Smooth muscle cell (in vitro differentiated cells): ENCODE measurements at regions not wholly inside any gene's neighbourhood (a gene's known extent, or its start where the extent isn't known, plus 50 kb on each side); places are given as distances from the start of the nearest gene placed in this dataset.
"Not testable (repeated sequence)": the region's sequence is repeated elsewhere in the genome, so short reads cannot be mapped to it uniquely, and the experiment has no call there.

Experiments
- DNase-seq: peaks from one replicate; lab custom pipeline; 2025; ENCODE audit not compliant: unreplicated experiment; lab: John Stamatoyannopoulos, UW
- H2AFZ ChIP-seq: fragments of 200-600 bp; sonication (generic); 2 replicates; pipeline ENCODE4 v1.6.0; 2016; ENCODE audit warnings: antibody characterized with exemption, low read depth, mild to moderate bottlenecking
- H3F3A ChIP-seq: fragments of 200-600 bp; sonication (generic); 2 replicates; pipeline ENCODE4 v1.6.0; 2017; ENCODE audit warnings: antibody characterized with exemption, low read depth
- H3K27ac ChIP-seq: fragments of 200-600 bp; sonication (generic); 2 replicates; pipeline ENCODE4 v1.5.1; 2016; ENCODE audit warnings: low read depth, mild to moderate bottlenecking
- H3K27me3 ChIP-seq: fragments of 200-600 bp; sonication (generic); 2 replicates; pipeline ENCODE4 v1.6.1; 2016; ENCODE audit warnings: low read depth, mild to moderate bottlenecking
- H3K36me3 ChIP-seq: fragments of 200-600 bp; sonication (generic); 2 replicates; pipeline ENCODE4 v1.5.1; 2016; ENCODE audit warnings: low read depth
- H3K4me1 ChIP-seq: fragments of 200-600 bp; sonication (generic); 2 replicates; pipeline ENCODE4 v1.5.1; 2016; ENCODE audit warnings: low read depth
- H3K4me2 ChIP-seq: fragments of 200-600 bp; sonication (generic); 2 replicates; pipeline ENCODE4 v1.6.0; 2016; ENCODE audit warnings: mild to moderate bottlenecking
- H3K4me3 ChIP-seq: fragments of 200-600 bp; sonication (generic); 2 replicates; pipeline ENCODE4 v1.5.1; 2016; ENCODE audit warnings: mild to moderate bottlenecking
- H3K79me2 ChIP-seq: fragments of 200-600 bp; sonication (generic); 2 replicates; pipeline ENCODE4 v1.6.0; 2016; ENCODE audit warnings: low read depth, mild to moderate bottlenecking
- H3K9ac ChIP-seq: fragments of 200-600 bp; sonication (generic); 2 replicates; pipeline ENCODE4 v1.6.0; 2016; ENCODE audit warnings: low read depth
- H3K9me3 ChIP-seq: fragments of 200-600 bp; sonication (generic); replicated peaks from 2 replicates; pipeline ENCODE4 v1.5.1; 2016; ENCODE audit warnings: low read depth
- H4K20me1 ChIP-seq: fragments of 200-600 bp; sonication (generic); 2 replicates; pipeline ENCODE4 v1.6.0; 2016; ENCODE audit warnings: low read depth
- CTCF ChIP-seq: fragments of 200-600 bp; sonication (generic); IDR thresholded peaks from 2 replicates; pipeline ENCODE4 v1.5.1; 2017; ENCODE audit warnings: borderline replicate concordance, mild to moderate bottlenecking, antibody characterized with exemption; ENCODE audit not compliant: insufficient read depth, poor library complexity, severe bottlenecking
- WGBS: methylation state at CpG from one replicate; pipeline ENCODE4 v1.1.7; 2016; ENCODE audit warnings: low lambda C conversion rate; 5-methylcytosine and 5-hydroxymethylcytosine counted together

GRCh38 chr18:68394705-68395104, 320.2 kb downstream of the TMX3 start:
- Histone ChIP-seq H3K4me1 (no peaks in the 10 kb centered on the region), H3K79me2 (no peaks in the 10 kb centered on the region), H3K4me3 (no peak overlapping the region), H3K27ac (no peak overlapping the region), H4K20me1 (no peaks in the 10 kb centered on the region), H3K27me3 (no peaks in the 10 kb centered on the region), H3K9ac (no peak overlapping the region), H2AFZ (no peak overlapping the region), H3F3A (no peaks in the 10 kb centered on the region), H3K9me3 (no peaks in the 10 kb centered on the region), H3K36me3 (no peaks in the 10 kb centered on the region), H3K4me2 (no peak overlapping the region)
- DNase-seq, result no peak
- WGBS, result 57% methylated on average over 4 of the region's 4 CpGs
- TF ChIP-seq CTCF, result no peak

GRCh38 chr18:68391801-68392200, 323.1 kb downstream of the TMX3 start:
- no peaks in the 10 kb centered on the region for H3F3A ChIP-seq
- DNase-seq, result no peak
- H3K4me2 ChIP-seq, result peak overlapping the region; percentile 10
- no peaks in the 10 kb centered on the region for H3K36me3 ChIP-seq
- no peaks in the 10 kb centered on the region for H4K20me1 ChIP-seq
- no peak overlapping the region for H3K4me3 ChIP-seq
- H2AFZ ChIP-seq, result no peak overlapping the region
- no peaks in the 10 kb centered on the region for H3K79me2 ChIP-seq
- H3K9ac ChIP-seq, result no peak overlapping the region
- H3K27ac ChIP-seq, result peak overlapping the region; percentile 25
- TF ChIP-seq CTCF, result no peak
- H3K27me3 ChIP-seq, result no peaks in the 10 kb centered on the region
- H3K9me3 ChIP-seq, result no peaks in the 10 kb centered on the region
- no peaks in the 10 kb centered on the region for H3K4me1 ChIP-seq

GRCh38 chr18:68387246-68387645, 327.7 kb downstream of the TMX3 start:
- Histone ChIP-seq H4K20me1 (no peaks in the 10 kb centered on the region), H3K79me2 (no peaks in the 10 kb centered on the region), H3K27me3 (no peaks in the 10 kb centered on the region), H3K4me1 (no peaks in the 10 kb centered on the region), H3K9ac (no peak overlapping the region), H3K27ac (no peak overlapping the region), H3K4me2 (no peak overlapping the region), H3K4me3 (no peak overlapping the region), H3K36me3 (no peaks in the 10 kb centered on the region), H2AFZ (no peak overlapping the region), H3K9me3 (no peaks in the 10 kb centered on the region), H3F3A (no peaks in the 10 kb centered on the region)
- no peak for DNase-seq
- no peak for TF ChIP-seq CTCF

- not testable (repeated sequence) for H3F3A ChIP-seq, H3K9me3 ChIP-seq, H3K9ac ChIP-seq, H3K79me2 ChIP-seq, H3K27me3 ChIP-seq, H3K27ac ChIP-seq, DNase-seq, H3K36me3 ChIP-seq, H3K4me2 ChIP-seq, H3K4me1 ChIP-seq, H4K20me1 ChIP-seq, H2AFZ ChIP-seq, H3K4me3 ChIP-seq
- 100% methylated on average over 1 of the region's 1 CpG for WGBS
Measured at GRCh38 chr18:68383979-68384378, 330.9 kb downstream of the TMX3 start.
